ENCODE measurements at regions not wholly inside any gene's neighbourhood (a gene's known extent, or its start where the extent isn't known, plus 50 kb on each side); places are given as distances from the start of the nearest gene placed in this dataset.

DNA sequence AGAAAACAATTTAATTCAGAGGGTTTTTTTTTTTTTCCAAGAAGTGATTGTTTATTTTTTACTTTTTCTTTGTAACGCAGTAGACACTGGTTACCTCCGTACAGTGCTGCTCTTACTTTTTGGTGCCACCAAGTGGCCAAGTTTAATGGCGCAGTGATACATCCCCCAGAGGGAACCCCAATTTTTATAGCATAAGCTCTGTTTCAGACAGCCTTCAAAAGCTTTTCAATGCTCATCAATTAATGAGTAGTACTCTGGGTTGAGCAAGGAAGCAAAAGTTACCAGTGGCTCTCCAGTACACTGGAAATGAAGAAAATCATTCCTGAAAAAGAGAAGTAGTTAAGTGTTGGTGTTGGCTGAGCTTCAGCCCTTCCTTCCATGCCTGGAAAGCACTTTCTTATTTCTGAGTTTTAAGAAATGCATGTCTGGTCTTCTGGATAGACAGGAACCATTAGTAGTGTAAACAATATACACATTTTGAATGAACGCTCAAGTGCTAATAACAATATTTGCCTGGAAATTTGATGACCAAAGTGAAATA, 129.1 kb upstream of the SMLR1 start:
- Histone ChIP-seq H3K9me3 (ENCODE audit: low read depth) (no peaks in the 10 kb centered on the region), H3K27ac (no peak overlapping the region), H3K9ac (no peak overlapping the region), H2AFZ (replicated peaks) (no peak overlapping the region), H3K4me2 (no peak overlapping the region), H3K36me3 (no peaks in the 10 kb centered on the region), H4K20me1 (ENCODE audit: low read depth) (no peaks in the 10 kb centered on the region), H3K79me2 (ENCODE audit: low read depth) (no peaks in the 10 kb centered on the region), H3F3A (ENCODE audit: low read depth) (no peaks in the 10 kb centered on the region), H3K27me3 (no peaks in the 10 kb centered on the region), H3K4me3 (no peak overlapping the region), H3K4me1 (peaks cover 6% of the 10 kb centered on the region)
- Mint-ChIP-seq H3K9me3 (peaks cover 17% of the 10 kb centered on the region), H3K4me1 (peaks cover 12% of the 10 kb centered on the region), H3K4me3 (no peak overlapping the region), H3K36me3 (peaks cover 4% of the 10 kb centered on the region), H3K27ac (no peak overlapping the region), H3K27me3 (ENCODE audit: insufficient read depth, low read depth) (no peaks in the 10 kb centered on the region)
- TF ChIP-seq EZH2phosphoT487 (IDR thresholded peaks at IDR 0.05) (no peak), EZH2 (IDR thresholded peaks at IDR 0.05) (no peak)
- TF ChIP-seq, protein P1, sequence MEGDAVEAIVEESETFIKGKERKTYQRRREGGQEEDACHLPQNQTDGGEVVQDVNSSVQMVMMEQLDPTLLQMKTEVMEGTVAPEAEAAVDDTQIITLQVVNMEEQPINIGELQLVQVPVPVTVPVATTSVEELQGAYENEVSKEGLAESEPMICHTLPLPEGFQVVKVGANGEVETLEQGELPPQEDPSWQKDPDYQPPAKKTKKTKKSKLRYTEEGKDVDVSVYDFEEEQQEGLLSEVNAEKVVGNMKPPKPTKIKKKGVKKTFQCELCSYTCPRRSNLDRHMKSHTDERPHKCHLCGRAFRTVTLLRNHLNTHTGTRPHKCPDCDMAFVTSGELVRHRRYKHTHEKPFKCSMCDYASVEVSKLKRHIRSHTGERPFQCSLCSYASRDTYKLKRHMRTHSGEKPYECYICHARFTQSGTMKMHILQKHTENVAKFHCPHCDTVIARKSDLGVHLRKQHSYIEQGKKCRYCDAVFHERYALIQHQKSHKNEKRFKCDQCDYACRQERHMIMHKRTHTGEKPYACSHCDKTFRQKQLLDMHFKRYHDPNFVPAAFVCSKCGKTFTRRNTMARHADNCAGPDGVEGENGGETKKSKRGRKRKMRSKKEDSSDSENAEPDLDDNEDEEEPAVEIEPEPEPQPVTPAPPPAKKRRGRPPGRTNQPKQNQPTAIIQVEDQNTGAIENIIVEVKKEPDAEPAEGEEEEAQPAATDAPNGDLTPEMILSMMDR (IDR thresholded peaks at IDR 0.05), result peak; percentile 76
- peak; percentile 61 for DNase-seq (ENCODE audit: low spot score)

DNA sequence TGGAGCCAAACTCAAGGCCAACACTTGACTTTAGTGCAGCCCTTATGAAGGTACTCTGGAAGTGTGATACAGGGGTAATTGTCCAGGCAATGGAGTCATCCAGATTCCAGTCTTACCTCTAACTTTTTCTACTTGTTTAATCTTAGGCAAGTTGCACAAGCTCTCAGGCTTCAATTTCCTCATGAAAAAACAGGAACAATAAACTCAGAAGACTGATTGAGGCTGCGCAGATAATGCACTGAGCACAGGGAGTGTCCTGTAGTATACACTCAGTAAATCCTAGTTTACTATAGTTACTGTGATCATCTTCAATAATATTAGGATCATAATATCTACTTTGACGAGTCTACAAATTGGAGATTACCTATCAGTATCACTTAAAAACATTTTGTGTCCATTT, 127.5 kb upstream of the SMLR1 start:
- DNase-seq (ENCODE audit: low spot score), result no peak
- H3F3A ChIP-seq (ENCODE audit: low read depth), result no peaks in the 10 kb centered on the region
- no peaks in the 10 kb centered on the region for H3K27me3 ChIP-seq
- peaks cover 31% of the 10 kb centered on the region for H3K9me3 Mint-ChIP-seq
- no peak overlapping the region for H3K27ac Mint-ChIP-seq
- H3K27me3 Mint-ChIP-seq (ENCODE audit: insufficient read depth, low read depth), result peaks cover under 1% of the 10 kb centered on the region
- H2AFZ ChIP-seq (replicated peaks), result no peak overlapping the region
- no peaks in the 10 kb centered on the region for H4K20me1 ChIP-seq (ENCODE audit: low read depth)
- H3K27ac ChIP-seq, result no peak overlapping the region
- peaks cover 7% of the 10 kb centered on the region for H3K36me3 Mint-ChIP-seq
- H3K4me2 ChIP-seq, result no peak overlapping the region
- peaks cover 6% of the 10 kb centered on the region for H3K4me1 ChIP-seq
- no peaks in the 10 kb centered on the region for H3K79me2 ChIP-seq (ENCODE audit: low read depth)
- H3K9me3 ChIP-seq (ENCODE audit: low read depth), result no peaks in the 10 kb centered on the region
- no peaks in the 10 kb centered on the region for H3K36me3 ChIP-seq
- no peak overlapping the region for H3K9ac ChIP-seq
- peaks cover 3% of the 10 kb centered on the region for H3K4me1 Mint-ChIP-seq
- TF ChIP-seq EZH2phosphoT487 (IDR thresholded peaks at IDR 0.05) (no peak), EZH2 (IDR thresholded peaks at IDR 0.05) (no peak)
- TF ChIP-seq, protein P1 (IDR thresholded peaks at IDR 0.05), result no peak
- H3K4me3 ChIP-seq, result no peak overlapping the region
- no peak overlapping the region for H3K4me3 Mint-ChIP-seq

DNA sequence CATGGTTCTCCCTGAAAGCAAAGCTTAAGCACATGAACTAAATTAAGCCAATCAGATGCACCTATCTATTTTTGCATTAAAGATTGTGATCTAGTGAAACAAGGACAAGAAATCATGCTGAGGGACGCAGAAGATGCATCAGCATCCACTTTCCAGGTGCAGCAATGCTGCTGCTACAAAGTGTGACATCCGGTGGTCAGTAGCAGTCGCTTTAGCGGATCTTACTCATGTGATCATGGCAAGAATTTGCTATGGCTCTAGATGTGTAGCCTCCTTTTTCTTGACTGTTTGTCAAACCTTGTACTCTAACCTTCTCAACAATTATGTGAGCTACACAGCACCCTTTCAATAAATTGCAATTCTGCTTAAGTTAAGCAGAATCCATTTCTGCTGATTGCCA, 126.8 kb upstream of the SMLR1 start:
- DNase-seq (ENCODE audit: low spot score), result no peak
- Mint-ChIP-seq H3K9me3 (peaks cover 37% of the 10 kb centered on the region), H3K27ac (no peak overlapping the region)

More for the DNA sequence above, 126.8 kb upstream of the SMLR1 start:
- Mint-ChIP-seq H3K4me1 (no peaks in the 10 kb centered on the region), H3K27me3 (ENCODE audit: insufficient read depth, low read depth) (peaks cover 3% of the 10 kb centered on the region), H3K36me3 (peaks cover 7% of the 10 kb centered on the region), H3K4me3 (no peak overlapping the region)
- TF ChIP-seq, protein P1 (IDR thresholded peaks at IDR 0.05), result no peak
- TF ChIP-seq EZH2phosphoT487 (IDR thresholded peaks at IDR 0.05) (no peak), EZH2 (IDR thresholded peaks at IDR 0.05) (no peak)
- Histone ChIP-seq H3F3A (ENCODE audit: low read depth) (no peaks in the 10 kb centered on the region), H2AFZ (replicated peaks) (no peak overlapping the region), H3K4me2 (no peak overlapping the region), H3K79me2 (ENCODE audit: low read depth) (no peaks in the 10 kb centered on the region), H3K4me1 (peaks cover 6% of the 10 kb centered on the region), H3K9me3 (ENCODE audit: low read depth) (no peaks in the 10 kb centered on the region), H3K27me3 (no peaks in the 10 kb centered on the region), H3K4me3 (no peak overlapping the region), H3K36me3 (no peaks in the 10 kb centered on the region), H3K9ac (no peak overlapping the region), H4K20me1 (ENCODE audit: low read depth) (no peaks in the 10 kb centered on the region), H3K27ac (no peak overlapping the region)
